ENCODE measurements at regions not wholly inside any gene's neighbourhood (a gene's known extent, or its start where the extent isn't known, plus 50 kb on each side); places are given as distances from the start of the nearest gene placed in this dataset.
"Not testable (repeated sequence)": the region's sequence is repeated elsewhere in the genome, so short reads cannot be mapped to it uniquely, and the experiment has no call there.

DNA sequence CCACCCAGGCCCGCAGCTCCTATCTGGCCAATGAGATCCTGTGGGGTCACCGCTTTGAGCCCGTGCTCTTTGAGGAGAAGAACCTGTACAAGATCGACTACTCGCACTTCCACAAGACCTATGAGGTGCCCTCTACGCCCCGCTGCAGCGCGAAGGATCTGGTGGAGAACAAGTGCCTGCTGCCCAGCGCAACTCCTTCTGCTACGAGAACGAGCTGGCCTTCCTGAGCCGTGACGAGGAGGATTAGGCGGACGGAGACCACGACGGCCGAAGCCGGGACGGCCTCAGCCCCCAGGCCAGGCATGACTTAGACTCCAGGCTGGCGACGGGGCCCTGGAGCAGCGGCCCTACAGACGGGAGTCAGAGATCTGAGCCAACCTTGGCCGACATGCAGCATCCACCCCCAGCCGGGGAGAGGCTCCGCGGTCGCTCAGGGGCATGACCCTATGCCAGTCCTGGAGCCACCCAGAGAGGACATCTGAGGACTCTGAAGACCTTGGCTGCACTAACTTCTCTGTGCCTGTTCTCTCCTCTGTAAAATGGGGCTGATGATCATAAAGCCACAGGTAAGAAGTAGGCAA, 312.0 kb upstream of the WSB1 start:
- not testable (repeated sequence) for H3K4me3 Mint-ChIP-seq (ENCODE audit: unreplicated experiment); H3K4me2 ChIP-seq (ENCODE audit: low read length); H3K27ac ChIP-seq (ENCODE audit: low read depth, low read length); H4K20me1 ChIP-seq (ENCODE audit: insufficient read depth, low read length); H3K36me3 Mint-ChIP-seq (ENCODE audit: low read depth, unreplicated experiment); H2AFZ ChIP-seq (ENCODE audit: low read depth, low read length); H3K27me3 ChIP-seq (ENCODE audit: insufficient read depth, low read length); H3K27ac Mint-ChIP-seq (ENCODE audit: unreplicated experiment); H3K27me3 Mint-ChIP-seq (ENCODE audit: low read depth, unreplicated experiment); H3K9ac ChIP-seq (ENCODE audit: low read length); DNase-seq (ENCODE audit: low read depth); H3K4me3 ChIP-seq (ENCODE audit: insufficient read depth, low read depth, low read length); H3K4me1 ChIP-seq (ENCODE audit: insufficient read depth, low read length); H3K4me1 Mint-ChIP-seq (ENCODE audit: low read depth, unreplicated experiment); FAIRE-seq; H3K36me3 ChIP-seq (ENCODE audit: insufficient read depth, low read length); H3K79me2 ChIP-seq (ENCODE audit: insufficient read depth, low read length)
- H3K9me3 Mint-ChIP-seq (ENCODE audit: unreplicated experiment): peaks cover 18% of the 10 kb centered on the region
- peaks cover 12% of the 10 kb centered on the region for H3K9me3 ChIP-seq (ENCODE audit: insufficient read depth, low read depth, low read length)

DNA sequence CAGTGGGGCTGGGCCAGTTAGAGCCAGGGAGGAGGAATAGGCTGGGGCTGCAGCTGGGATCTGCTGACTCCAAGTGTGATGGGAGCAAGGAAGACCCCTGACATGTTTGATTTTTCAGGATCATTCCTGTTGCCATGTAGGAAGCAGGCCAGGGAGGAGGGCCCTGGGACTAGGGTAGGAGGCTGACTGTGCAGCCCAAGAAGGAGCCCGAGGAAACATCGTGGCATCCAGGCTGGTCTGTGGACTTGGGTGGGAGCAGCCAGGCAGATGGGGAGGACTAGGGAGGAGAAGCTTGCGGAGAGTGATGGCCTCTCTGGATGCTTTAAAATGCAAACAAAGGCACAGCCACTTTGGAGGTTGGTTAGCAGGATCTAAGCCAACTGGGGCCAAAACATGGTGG, 311.4 kb upstream of the WSB1 start:
- H3K4me3 ChIP-seq (ENCODE audit: insufficient read depth, low read depth, low read length); H3K36me3 Mint-ChIP-seq (ENCODE audit: low read depth, unreplicated experiment); DNase-seq (ENCODE audit: low read depth); H4K20me1 ChIP-seq (ENCODE audit: insufficient read depth, low read length); H3K79me2 ChIP-seq (ENCODE audit: insufficient read depth, low read length); H3K9ac ChIP-seq (ENCODE audit: low read length); H3K36me3 ChIP-seq (ENCODE audit: insufficient read depth, low read length); H3K4me3 Mint-ChIP-seq (ENCODE audit: unreplicated experiment); H3K27ac Mint-ChIP-seq (ENCODE audit: unreplicated experiment); H3K4me2 ChIP-seq (ENCODE audit: low read length); H3K4me1 ChIP-seq (ENCODE audit: insufficient read depth, low read length); H3K4me1 Mint-ChIP-seq (ENCODE audit: low read depth, unreplicated experiment); H3K27me3 Mint-ChIP-seq (ENCODE audit: low read depth, unreplicated experiment); H3K27me3 ChIP-seq (ENCODE audit: insufficient read depth, low read length); FAIRE-seq; H3K27ac ChIP-seq (ENCODE audit: low read depth, low read length); H2AFZ ChIP-seq (ENCODE audit: low read depth, low read length): not testable (repeated sequence)
- H3K9me3 Mint-ChIP-seq (ENCODE audit: unreplicated experiment): peaks cover 18% of the 10 kb centered on the region
- peaks cover 12% of the 10 kb centered on the region for H3K9me3 ChIP-seq (ENCODE audit: insufficient read depth, low read depth, low read length)

DNA sequence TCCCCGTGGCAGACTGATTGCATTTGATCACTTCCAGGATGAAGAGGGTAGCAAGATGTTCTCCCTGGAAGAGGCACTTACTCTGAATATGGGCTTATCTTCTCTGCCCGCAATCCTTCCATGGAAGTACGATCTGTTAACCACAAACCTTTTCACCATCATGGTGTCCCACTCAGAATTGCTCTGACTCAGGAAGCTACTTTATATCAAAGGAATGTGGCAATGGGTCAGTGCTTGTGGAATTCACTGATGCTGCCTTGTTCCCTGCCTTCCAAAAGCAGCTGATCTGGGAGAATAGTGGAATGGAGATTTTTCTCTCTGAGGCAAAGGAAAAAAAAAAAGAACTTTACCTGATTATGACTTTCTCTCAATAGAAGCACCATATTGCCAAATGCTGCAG, 306.1 kb upstream of the WSB1 start:
- H3K27ac ChIP-seq (ENCODE audit: low read depth, low read length); DNase-seq (ENCODE audit: low read depth); H3K4me1 ChIP-seq (ENCODE audit: insufficient read depth, low read length); H3K4me1 Mint-ChIP-seq (ENCODE audit: low read depth, unreplicated experiment); H4K20me1 ChIP-seq (ENCODE audit: insufficient read depth, low read length); H3K4me2 ChIP-seq (ENCODE audit: low read length); H3K79me2 ChIP-seq (ENCODE audit: insufficient read depth, low read length); H3K27me3 Mint-ChIP-seq (ENCODE audit: low read depth, unreplicated experiment); H3K9ac ChIP-seq (ENCODE audit: low read length); H2AFZ ChIP-seq (ENCODE audit: low read depth, low read length); H3K4me3 Mint-ChIP-seq (ENCODE audit: unreplicated experiment); H3K4me3 ChIP-seq (ENCODE audit: insufficient read depth, low read depth, low read length); H3K27ac Mint-ChIP-seq (ENCODE audit: unreplicated experiment); H3K36me3 Mint-ChIP-seq (ENCODE audit: low read depth, unreplicated experiment); H3K27me3 ChIP-seq (ENCODE audit: insufficient read depth, low read length); H3K36me3 ChIP-seq (ENCODE audit: insufficient read depth, low read length): not testable (repeated sequence)
- peaks cover 17% of the 10 kb centered on the region for H3K9me3 Mint-ChIP-seq (ENCODE audit: unreplicated experiment)
- FAIRE-seq: peak; percentile 66
- H3K9me3 ChIP-seq (ENCODE audit: insufficient read depth, low read depth, low read length): peaks cover 14% of the 10 kb centered on the region

DNA sequence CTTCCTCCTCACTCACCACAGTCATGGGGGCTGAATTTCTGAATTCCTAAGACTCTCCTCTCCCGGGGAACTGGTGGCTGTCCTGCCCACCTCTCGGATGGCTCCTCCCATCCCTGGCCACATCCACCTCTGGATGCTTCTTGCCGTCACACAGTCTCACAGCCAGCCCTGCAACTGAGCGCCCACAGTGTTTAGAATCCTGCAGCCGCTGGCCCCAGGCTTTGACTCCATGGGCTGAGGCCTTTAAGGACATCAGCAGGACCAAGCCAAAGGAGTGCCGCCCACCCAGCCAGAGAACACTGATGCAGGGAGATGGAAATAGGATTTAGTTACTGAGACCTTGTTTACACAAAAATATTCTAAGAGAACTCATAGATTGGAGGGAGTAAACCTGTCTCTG, 299.3 kb upstream of the WSB1 start:
- not testable (repeated sequence) for H3K79me2 ChIP-seq (ENCODE audit: insufficient read depth, low read length); H3K4me1 Mint-ChIP-seq (ENCODE audit: low read depth, unreplicated experiment); H4K20me1 ChIP-seq (ENCODE audit: insufficient read depth, low read length); H3K36me3 ChIP-seq (ENCODE audit: insufficient read depth, low read length); FAIRE-seq; H3K4me2 ChIP-seq (ENCODE audit: low read length); H3K4me3 Mint-ChIP-seq (ENCODE audit: unreplicated experiment); H3K27ac ChIP-seq (ENCODE audit: low read depth, low read length); H3K27ac Mint-ChIP-seq (ENCODE audit: unreplicated experiment); H3K27me3 Mint-ChIP-seq (ENCODE audit: low read depth, unreplicated experiment); H3K9me3 Mint-ChIP-seq (ENCODE audit: unreplicated experiment); H3K9me3 ChIP-seq (ENCODE audit: insufficient read depth, low read depth, low read length); H3K36me3 Mint-ChIP-seq (ENCODE audit: low read depth, unreplicated experiment); H3K4me1 ChIP-seq (ENCODE audit: insufficient read depth, low read length); H3K4me3 ChIP-seq (ENCODE audit: insufficient read depth, low read depth, low read length); H2AFZ ChIP-seq (ENCODE audit: low read depth, low read length); DNase-seq (ENCODE audit: low read depth); H3K27me3 ChIP-seq (ENCODE audit: insufficient read depth, low read length); H3K9ac ChIP-seq (ENCODE audit: low read length)

DNA sequence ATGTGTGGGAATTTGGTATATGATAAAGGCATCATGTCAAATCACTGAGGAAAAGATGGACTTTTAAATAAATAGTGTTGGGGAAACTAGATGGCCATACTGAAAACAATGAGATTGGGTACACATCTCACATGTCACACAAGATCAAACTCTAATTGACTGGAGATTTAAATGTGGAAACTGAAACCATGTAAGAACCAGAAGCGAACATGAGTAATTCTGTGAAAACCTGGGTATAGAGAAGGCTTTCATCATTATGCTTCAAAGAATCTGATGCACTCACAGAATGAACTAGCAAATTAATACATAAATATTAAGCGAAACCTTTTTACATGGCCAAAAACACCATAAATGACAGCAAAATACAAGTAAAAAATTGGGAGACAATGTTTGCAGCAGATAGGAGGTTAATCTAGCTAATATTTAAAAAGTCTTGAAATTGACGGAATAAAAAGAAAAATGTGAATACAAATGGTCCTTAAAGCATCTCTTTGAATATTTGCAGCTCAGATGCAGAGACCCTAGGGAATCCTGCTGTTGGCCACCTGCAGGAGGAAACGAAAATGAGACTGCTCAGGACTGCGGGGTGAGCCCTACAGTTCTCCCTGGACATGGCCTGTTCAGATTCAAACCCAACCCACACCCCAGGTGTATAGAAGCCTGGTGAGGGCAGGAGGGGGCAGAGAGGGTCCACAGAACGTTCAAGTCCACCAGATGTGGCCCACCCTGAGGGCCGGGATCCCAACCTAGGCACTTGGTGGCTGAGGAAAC, 297.6 kb upstream of the WSB1 start:
- not testable (repeated sequence) for DNase-seq (ENCODE audit: low read depth); H3K79me2 ChIP-seq (ENCODE audit: insufficient read depth, low read length); H3K36me3 ChIP-seq (ENCODE audit: insufficient read depth, low read length); H3K27me3 Mint-ChIP-seq (ENCODE audit: low read depth, unreplicated experiment); H3K4me1 Mint-ChIP-seq (ENCODE audit: low read depth, unreplicated experiment); H3K27ac Mint-ChIP-seq (ENCODE audit: unreplicated experiment); H3K4me1 ChIP-seq (ENCODE audit: insufficient read depth, low read length); H2AFZ ChIP-seq (ENCODE audit: low read depth, low read length); H3K27ac ChIP-seq (ENCODE audit: low read depth, low read length); H3K4me3 ChIP-seq (ENCODE audit: insufficient read depth, low read depth, low read length); H3K9me3 Mint-ChIP-seq (ENCODE audit: unreplicated experiment); H3K9me3 ChIP-seq (ENCODE audit: insufficient read depth, low read depth, low read length); FAIRE-seq; H3K4me2 ChIP-seq (ENCODE audit: low read length); H4K20me1 ChIP-seq (ENCODE audit: insufficient read depth, low read length); H3K4me3 Mint-ChIP-seq (ENCODE audit: unreplicated experiment); H3K36me3 Mint-ChIP-seq (ENCODE audit: low read depth, unreplicated experiment); H3K27me3 ChIP-seq (ENCODE audit: insufficient read depth, low read length); H3K9ac ChIP-seq (ENCODE audit: low read length)

DNA sequence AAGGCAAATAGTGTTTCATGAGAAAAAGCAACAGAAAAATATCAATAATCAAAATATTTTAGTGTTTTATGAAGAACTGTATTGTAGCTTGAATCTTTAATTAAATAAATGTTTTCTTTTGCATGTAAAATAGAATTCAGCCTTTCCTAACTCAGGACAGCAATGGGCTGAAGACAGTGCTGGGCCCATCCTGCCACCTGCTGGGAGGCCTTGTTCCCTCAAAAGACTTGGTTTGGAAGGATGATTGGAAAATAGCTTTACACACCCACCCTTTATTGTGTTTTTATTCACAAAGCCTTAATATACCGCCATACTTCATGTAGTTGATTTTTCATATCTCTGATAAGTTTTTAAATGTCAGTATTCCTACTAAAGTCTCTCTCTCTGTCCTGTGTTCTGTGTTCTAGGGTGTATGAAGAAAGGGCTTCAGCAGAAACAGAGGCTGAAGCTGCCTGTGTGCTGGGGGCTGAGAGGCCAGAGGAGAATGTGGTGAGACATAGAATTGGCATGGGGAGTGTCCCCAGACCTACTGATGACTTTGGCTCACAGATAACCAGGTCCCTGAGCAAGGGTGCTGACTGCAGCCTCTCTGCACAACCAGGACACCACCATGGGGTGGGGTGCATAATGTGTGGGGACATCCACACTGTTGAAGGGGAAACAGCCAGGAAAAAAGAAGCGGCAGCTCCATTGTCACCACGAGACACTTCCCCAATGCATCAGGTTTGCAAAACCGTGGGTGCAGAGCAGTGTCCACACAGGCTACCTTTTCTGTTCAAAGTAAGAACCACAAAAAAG, 286.0 kb upstream of the WSB1 start:
- H3K4me1 ChIP-seq (ENCODE audit: insufficient read depth, low read length); H4K20me1 ChIP-seq (ENCODE audit: insufficient read depth, low read length); H3K27me3 ChIP-seq (ENCODE audit: insufficient read depth, low read length); H3K4me2 ChIP-seq (ENCODE audit: low read length); H3K9ac ChIP-seq (ENCODE audit: low read length); FAIRE-seq; H3K27me3 Mint-ChIP-seq (ENCODE audit: low read depth, unreplicated experiment); H3K4me1 Mint-ChIP-seq (ENCODE audit: low read depth, unreplicated experiment); H3K9me3 ChIP-seq (ENCODE audit: insufficient read depth, low read depth, low read length); H2AFZ ChIP-seq (ENCODE audit: low read depth, low read length); H3K79me2 ChIP-seq (ENCODE audit: insufficient read depth, low read length); H3K27ac Mint-ChIP-seq (ENCODE audit: unreplicated experiment); H3K9me3 Mint-ChIP-seq (ENCODE audit: unreplicated experiment); H3K27ac ChIP-seq (ENCODE audit: low read depth, low read length); DNase-seq (ENCODE audit: low read depth); H3K36me3 ChIP-seq (ENCODE audit: insufficient read depth, low read length); H3K4me3 Mint-ChIP-seq (ENCODE audit: unreplicated experiment); H3K4me3 ChIP-seq (ENCODE audit: insufficient read depth, low read depth, low read length); H3K36me3 Mint-ChIP-seq (ENCODE audit: low read depth, unreplicated experiment): not testable (repeated sequence)
